SK-N-SH treated with all-trans-retinoic acid at 6 μM for 48 hours (cell line): ENCODE measurements at regions not wholly inside any gene's neighbourhood (a gene's known extent, or its start where the extent isn't known, plus 50 kb on each side); places are given as distances from the start of the nearest gene placed in this dataset.

Experiments
- OSR1 ChIP-seq: fragments of 250-450 bp; sonication (Bioruptor Pico); IDR thresholded peaks from 2 replicates; pipeline ENCODE4 v1.8.0; 2022; ENCODE audit warnings: moderate library complexity, mild to moderate bottlenecking, inconsistent platforms
- PATZ1 ChIP-seq: fragments of 250-450 bp; sonication (Bioruptor Pico); IDR thresholded peaks from 2 replicates; pipeline ENCODE4 v1.8.0; 2020; ENCODE audit warnings: mild to moderate bottlenecking, moderate library complexity, borderline replicate concordance
- ZNF565 ChIP-seq: fragments of 450-650 bp; formaldehyde crosslinking; conservative IDR thresholded peaks from 2 replicates; pipeline ENCODE4 v1.5.0; 2020; ENCODE audit warnings: low read depth, mild to moderate bottlenecking, moderate library complexity

DNA sequence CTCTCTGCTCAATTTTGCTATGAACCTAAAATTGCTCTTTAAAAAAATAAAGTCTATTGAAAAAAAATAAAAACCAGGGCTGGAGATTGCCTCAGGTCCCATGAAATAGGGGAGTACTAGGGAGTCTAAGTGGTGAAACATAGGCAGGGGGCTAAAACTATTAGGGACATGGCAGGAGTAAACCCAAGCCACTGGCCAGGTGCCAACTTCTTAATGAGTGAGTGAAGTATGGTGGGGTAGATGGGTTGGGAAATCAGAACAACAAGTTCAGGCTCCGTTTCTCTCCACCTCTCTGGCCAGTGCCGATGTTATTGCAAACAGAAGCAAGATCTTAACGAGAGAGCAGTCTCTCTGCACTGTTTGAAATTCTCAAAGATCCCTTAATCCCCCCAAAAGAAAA is 322.4 kb upstream of the CDH5 start:
- no peak for TF ChIP-seq PATZ1
- no peak for TF ChIP-seq OSR1 (CRISPR knock-in tag)
- no peak for TF ChIP-seq ZNF565
